ENCODE measurements at regions not wholly inside any gene's neighbourhood (a gene's known extent, or its start where the extent isn't known, plus 50 kb on each side); places are given as distances from the start of the nearest gene placed in this dataset.

DNA sequence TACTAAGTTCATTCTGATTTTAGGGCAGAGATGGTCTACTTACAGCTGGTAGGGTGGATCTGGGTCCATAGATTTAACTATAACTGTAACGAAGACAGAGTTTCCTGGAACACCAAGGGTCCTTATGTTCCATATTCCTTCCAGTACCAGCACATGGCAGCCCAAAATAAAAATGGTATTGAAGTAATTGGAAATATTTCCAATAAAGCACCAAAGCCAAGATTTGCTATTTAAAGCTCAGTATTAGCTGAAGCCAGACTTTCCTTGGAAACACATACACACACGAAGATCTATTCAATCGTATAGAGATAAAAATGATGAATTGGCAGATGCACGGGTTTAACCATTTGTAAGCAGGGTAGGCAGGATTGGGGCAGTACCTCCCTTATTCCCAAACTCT, 289.1 kb upstream of the SORCS1 start:
- TF ChIP-seq CTCF (IDR thresholded peaks at IDR 0.05; ENCODE audit: low read depth, low read length) = no peak
- no peak for DNase-seq
- Histone ChIP-seq H3K4me1 (no peaks in the 10 kb centered on the region), H3K36me3 (no peaks in the 10 kb centered on the region), H3K4me3 (ENCODE audit: low read depth, low read length) (no peak overlapping the region), H3K9me3 (no peaks in the 10 kb centered on the region), H3K27me3 (no peaks in the 10 kb centered on the region)

GRCh38 chr10:107451047-107451446, 286.5 kb upstream of the SORCS1 start:
- H3K9me3 ChIP-seq = no peaks in the 10 kb centered on the region
- no peak for DNase-seq
- no peak overlapping the region for H3K4me3 ChIP-seq (ENCODE audit: low read depth, low read length)
- no peaks in the 10 kb centered on the region for H3K4me1 ChIP-seq
- no peaks in the 10 kb centered on the region for H3K27me3 ChIP-seq
- TF ChIP-seq CTCF (IDR thresholded peaks at IDR 0.05; ENCODE audit: low read depth, low read length) = no peak
- no peaks in the 10 kb centered on the region for H3K36me3 ChIP-seq

- H3K4me3 ChIP-seq (ENCODE audit: low read depth, low read length) = no peak overlapping the region
- H3K36me3 ChIP-seq = no peaks in the 10 kb centered on the region
- no peaks in the 10 kb centered on the region for H3K27me3 ChIP-seq
- no peak for TF ChIP-seq CTCF (IDR thresholded peaks at IDR 0.05; ENCODE audit: low read depth, low read length)
- no peaks in the 10 kb centered on the region for H3K9me3 ChIP-seq
- no peak for DNase-seq
- H3K4me1 ChIP-seq = no peaks in the 10 kb centered on the region
These were observed 285.6 kb upstream of the SORCS1 start for GRCh38 chr10:107450056-107450455.

DNA sequence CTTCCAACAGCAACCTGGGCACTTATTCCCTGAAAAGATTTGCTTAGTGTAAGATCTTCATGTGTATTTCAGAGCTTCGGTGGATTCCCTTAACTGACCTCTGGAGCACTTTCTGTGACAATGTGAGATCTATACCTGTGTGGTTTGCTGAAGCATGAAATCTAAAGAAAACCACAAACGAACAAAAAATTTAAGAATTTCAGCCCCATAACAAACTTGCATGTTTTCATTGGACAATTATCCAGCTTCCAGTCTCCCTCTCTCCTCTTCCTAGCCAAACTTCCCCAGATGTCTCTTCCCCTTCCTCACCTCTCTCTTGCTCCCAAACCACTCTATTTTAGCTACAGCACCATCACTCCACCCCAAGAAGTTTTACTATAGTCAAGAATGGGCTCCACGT, 279.9 kb upstream of the SORCS1 start:
- H3K4me3 ChIP-seq (ENCODE audit: low read depth, low read length) = no peak overlapping the region
- H3K36me3 ChIP-seq = no peaks in the 10 kb centered on the region
- DNase-seq = no peak
- H3K9me3 ChIP-seq = no peaks in the 10 kb centered on the region
- no peaks in the 10 kb centered on the region for H3K27me3 ChIP-seq
- H3K4me1 ChIP-seq = no peaks in the 10 kb centered on the region
- TF ChIP-seq CTCF (IDR thresholded peaks at IDR 0.05; ENCODE audit: low read depth, low read length) = no peak

DNA sequence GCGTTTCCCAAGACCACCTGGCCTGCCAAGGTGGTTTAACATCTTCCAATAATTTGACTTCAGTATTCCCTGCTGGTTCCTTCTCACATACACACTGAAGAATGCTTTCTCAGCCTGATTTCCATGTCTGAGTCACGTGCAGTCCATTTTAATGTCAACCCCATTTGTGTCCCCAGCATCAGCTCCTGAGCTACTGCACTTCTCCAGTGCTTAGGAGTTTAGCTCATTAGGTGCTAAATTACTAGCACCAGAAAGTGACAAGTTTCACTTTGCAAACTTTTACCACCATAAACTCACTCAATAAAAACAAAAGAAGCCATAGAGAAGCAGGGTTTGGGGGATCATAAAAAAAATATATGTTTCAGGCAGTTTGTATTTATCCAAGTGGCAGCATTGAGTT, 279.3 kb upstream of the SORCS1 start:
- DNase-seq = no peak
- H3K4me3 ChIP-seq (ENCODE audit: low read depth, low read length) = no peak overlapping the region

GRCh38 chr10:107443326-107443725, 278.8 kb upstream of the SORCS1 start:
- H3K9me3 ChIP-seq = no peaks in the 10 kb centered on the region

More for the DNA sequence above, 279.3 kb upstream of the SORCS1 start:
- no peak for TF ChIP-seq CTCF (IDR thresholded peaks at IDR 0.05; ENCODE audit: low read depth, low read length)
- H3K9me3 ChIP-seq = no peaks in the 10 kb centered on the region
- H3K27me3 ChIP-seq = no peaks in the 10 kb centered on the region
- no peaks in the 10 kb centered on the region for H3K4me1 ChIP-seq
- no peaks in the 10 kb centered on the region for H3K36me3 ChIP-seq

More at GRCh38 chr10:107443326-107443725, 278.8 kb upstream of the SORCS1 start:
- no peak for DNase-seq
- TF ChIP-seq CTCF (IDR thresholded peaks at IDR 0.05; ENCODE audit: low read depth, low read length) = no peak
- Histone ChIP-seq H3K4me3 (ENCODE audit: low read depth, low read length) (no peak overlapping the region), H3K36me3 (no peaks in the 10 kb centered on the region), H3K27me3 (no peaks in the 10 kb centered on the region), H3K4me1 (no peaks in the 10 kb centered on the region)
